Endodermal cell (in vitro differentiated cells): ENCODE measurements at regions not wholly inside any gene's neighbourhood (a gene's known extent, or its start where the extent isn't known, plus 50 kb on each side); places are given as distances from the start of the nearest gene placed in this dataset.

ENCODE experiments used
- DNase-seq: peaks from one replicate; pipeline ENCODE4 v3.0.0-alpha.2; 2017
- H3K27ac ChIP-seq: 2 replicates; pipeline ENCODE4 v1.5.1; 2013; ENCODE audit warnings: mild to moderate bottlenecking, low read depth, low read length, moderate library complexity
- H3K27me3 ChIP-seq: 2 replicates; pipeline ENCODE4 v1.6.1; 2013; ENCODE audit warnings: mild to moderate bottlenecking, low read length, moderate library complexity; ENCODE audit not compliant: insufficient read depth, control insufficient read depth, poor library complexity, severe bottlenecking
- H3K36me3 ChIP-seq: 2 replicates; pipeline ENCODE4 v1.7.0; 2013; ENCODE audit warnings: mild to moderate bottlenecking, low read length, moderate library complexity; ENCODE audit not compliant: control insufficient read depth, insufficient read depth
- H3K4me1 ChIP-seq: one replicate; pipeline ENCODE4 v1.7.0; 2013; ENCODE audit warnings: low read length; ENCODE audit not compliant: control insufficient read depth, insufficient read depth
- H3K4me3 ChIP-seq: 2 replicates; pipeline ENCODE4 v1.5.1; 2013; ENCODE audit warnings: mild to moderate bottlenecking, low read length, moderate library complexity
- H3K9ac ChIP-seq: 2 replicates; pipeline ENCODE4 v1.6.1; 2013; ENCODE audit warnings: mild to moderate bottlenecking, low read length, moderate library complexity; ENCODE audit not compliant: poor library complexity, severe bottlenecking; ENCODE audit errors: extremely low read depth
- H3K9me3 ChIP-seq: 2 replicates; pipeline ENCODE4 v1.6.1; 2013; ENCODE audit warnings: mild to moderate bottlenecking, low read length, moderate library complexity; ENCODE audit not compliant: control insufficient read depth
- H3K27ac Mint-ChIP-seq: 2 replicates; pipeline ENCODE4 v1.8.0; 2020; ENCODE audit warnings: mixed read lengths
- H3K27me3 Mint-ChIP-seq: 2 replicates; pipeline ENCODE4 v1.8.0; 2021; ENCODE audit warnings: mild to moderate bottlenecking, mixed read lengths; ENCODE audit not compliant: insufficient read depth
- H3K36me3 Mint-ChIP-seq: 2 replicates; pipeline ENCODE4 v1.8.0; 2020; ENCODE audit warnings: low read depth, mixed read lengths
- H3K4me1 Mint-ChIP-seq: 2 replicates; pipeline ENCODE4 v1.8.0; 2020; ENCODE audit warnings: mixed read lengths
- H3K4me3 Mint-ChIP-seq: 2 replicates; pipeline ENCODE4 v1.8.0; 2020; ENCODE audit warnings: mild to moderate bottlenecking, moderate library complexity, mixed read lengths
- H3K9me3 Mint-ChIP-seq: 2 replicates; pipeline ENCODE4 v1.8.0; 2020; ENCODE audit warnings: mild to moderate bottlenecking, mixed read lengths
- WGBS, 2 experiments: methylation state at CpG; one replicate each; pipeline versions ENCODE4 v1.1.5 to v1.1.7; 2013; ENCODE audit warnings: missing lambda C conversion rate in 2 of 2, mixed read lengths in 1 of 2; ENCODE audit not compliant: insufficient coverage in 1 of 2, insufficient read length in 1 of 2; 5-methylcytosine and 5-hydroxymethylcytosine counted together
- TF ChIP-seq, protein P1 (sequence below): fragments of 200-600 bp; sonication (generic); conservative IDR thresholded peaks from 2 replicates; pipeline ENCODE4 v1.5.0; 2021; ENCODE audit warnings: antibody characterized with exemption, mild to moderate bottlenecking

DNA sequence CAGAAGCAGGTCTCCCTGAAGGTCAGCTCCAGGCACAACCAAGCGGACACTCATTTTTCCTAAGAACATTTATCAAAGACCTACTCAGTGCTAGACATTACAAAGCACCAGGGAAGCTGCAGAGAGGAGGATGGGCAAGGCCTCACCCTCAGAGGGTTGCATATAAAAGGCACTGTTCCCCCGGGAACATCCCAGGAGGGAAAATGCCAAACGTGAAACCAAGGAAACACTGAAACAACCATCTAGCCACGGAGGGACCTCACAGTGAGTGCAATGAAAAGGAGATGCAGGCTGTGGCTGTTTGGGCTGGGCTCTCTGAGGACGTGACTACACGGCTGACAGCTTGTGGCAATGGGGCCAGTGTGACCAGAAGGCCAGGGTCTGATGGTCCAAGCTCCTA, 117.4 kb upstream of the VASH1 start:
- H3K4me3 ChIP-seq, result no peak overlapping the region
- no peaks in the 10 kb centered on the region for H3K4me1 ChIP-seq
- H3K9me3 ChIP-seq, result no peaks in the 10 kb centered on the region
- Mint-ChIP-seq H3K27me3 (no peaks in the 10 kb centered on the region), H3K4me1 (peaks cover 8% of the 10 kb centered on the region), H3K36me3 (no peaks in the 10 kb centered on the region), H3K4me3 (no peak overlapping the region), H3K27ac (no peak overlapping the region), H3K9me3 (peaks cover 3% of the 10 kb centered on the region)
- 33 to 61% methylated on average over 5 to 6 of the region's 6 CpGs for WGBS, 2 experiments
- no peak for DNase-seq
- H3K27me3 ChIP-seq, result no peaks in the 10 kb centered on the region
- TF ChIP-seq, protein P1, sequence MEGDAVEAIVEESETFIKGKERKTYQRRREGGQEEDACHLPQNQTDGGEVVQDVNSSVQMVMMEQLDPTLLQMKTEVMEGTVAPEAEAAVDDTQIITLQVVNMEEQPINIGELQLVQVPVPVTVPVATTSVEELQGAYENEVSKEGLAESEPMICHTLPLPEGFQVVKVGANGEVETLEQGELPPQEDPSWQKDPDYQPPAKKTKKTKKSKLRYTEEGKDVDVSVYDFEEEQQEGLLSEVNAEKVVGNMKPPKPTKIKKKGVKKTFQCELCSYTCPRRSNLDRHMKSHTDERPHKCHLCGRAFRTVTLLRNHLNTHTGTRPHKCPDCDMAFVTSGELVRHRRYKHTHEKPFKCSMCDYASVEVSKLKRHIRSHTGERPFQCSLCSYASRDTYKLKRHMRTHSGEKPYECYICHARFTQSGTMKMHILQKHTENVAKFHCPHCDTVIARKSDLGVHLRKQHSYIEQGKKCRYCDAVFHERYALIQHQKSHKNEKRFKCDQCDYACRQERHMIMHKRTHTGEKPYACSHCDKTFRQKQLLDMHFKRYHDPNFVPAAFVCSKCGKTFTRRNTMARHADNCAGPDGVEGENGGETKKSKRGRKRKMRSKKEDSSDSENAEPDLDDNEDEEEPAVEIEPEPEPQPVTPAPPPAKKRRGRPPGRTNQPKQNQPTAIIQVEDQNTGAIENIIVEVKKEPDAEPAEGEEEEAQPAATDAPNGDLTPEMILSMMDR, result no peak
- H3K36me3 ChIP-seq, result no peaks in the 10 kb centered on the region
- peak overlapping the region; percentile 68 for H3K27ac ChIP-seq
- no peak overlapping the region for H3K9ac ChIP-seq

DNA sequence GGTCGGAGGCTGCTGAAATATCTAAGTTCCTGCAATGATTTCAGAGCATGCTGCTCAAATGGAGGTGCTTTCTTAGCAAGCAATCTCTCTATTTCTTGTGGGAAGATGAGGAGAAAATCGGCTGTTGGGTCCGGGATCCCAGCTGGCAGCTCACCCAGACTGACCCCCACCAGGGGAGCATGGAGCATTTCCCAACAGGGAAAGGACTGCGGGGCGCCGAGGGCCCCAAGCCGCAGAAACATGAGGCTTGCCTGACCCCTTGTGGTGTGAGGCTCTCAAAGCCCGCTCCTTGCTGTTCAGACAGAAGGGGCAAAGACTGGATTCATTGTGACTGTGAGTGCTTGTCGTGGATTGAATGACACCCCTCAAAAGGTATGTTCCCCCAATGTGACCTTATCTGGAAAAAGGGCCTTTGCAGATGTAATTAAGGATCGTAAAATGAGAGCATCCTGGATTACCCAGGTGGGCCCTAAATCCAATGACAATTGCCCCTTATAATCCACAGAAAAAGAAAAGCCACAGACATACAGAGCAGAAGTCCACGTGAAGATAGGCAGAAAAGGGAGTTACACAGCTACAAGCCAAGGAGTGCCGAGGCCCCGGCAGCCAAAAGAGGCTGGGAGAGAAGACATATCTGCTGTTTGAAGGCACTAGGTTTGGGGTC, 116.3 kb upstream of the VASH1 start:
- WGBS, 2 experiments, result 29 to 32% methylated on average over 10 to 13 of the region's 13 CpGs
- Mint-ChIP-seq H3K27me3 (no peaks in the 10 kb centered on the region), H3K27ac (no peak overlapping the region), H3K9me3 (peaks cover 3% of the 10 kb centered on the region), H3K4me3 (no peak overlapping the region), H3K36me3 (no peaks in the 10 kb centered on the region), H3K4me1 (peaks cover 8% of the 10 kb centered on the region)
- TF ChIP-seq, protein P1, result peak; percentile 97
- Histone ChIP-seq H3K9ac (no peak overlapping the region), H3K27me3 (no peaks in the 10 kb centered on the region), H3K4me3 (no peak overlapping the region), H3K27ac (no peak overlapping the region), H3K9me3 (no peaks in the 10 kb centered on the region), H3K36me3 (no peaks in the 10 kb centered on the region), H3K4me1 (no peaks in the 10 kb centered on the region)
- DNase-seq, result peak; percentile 90

DNA sequence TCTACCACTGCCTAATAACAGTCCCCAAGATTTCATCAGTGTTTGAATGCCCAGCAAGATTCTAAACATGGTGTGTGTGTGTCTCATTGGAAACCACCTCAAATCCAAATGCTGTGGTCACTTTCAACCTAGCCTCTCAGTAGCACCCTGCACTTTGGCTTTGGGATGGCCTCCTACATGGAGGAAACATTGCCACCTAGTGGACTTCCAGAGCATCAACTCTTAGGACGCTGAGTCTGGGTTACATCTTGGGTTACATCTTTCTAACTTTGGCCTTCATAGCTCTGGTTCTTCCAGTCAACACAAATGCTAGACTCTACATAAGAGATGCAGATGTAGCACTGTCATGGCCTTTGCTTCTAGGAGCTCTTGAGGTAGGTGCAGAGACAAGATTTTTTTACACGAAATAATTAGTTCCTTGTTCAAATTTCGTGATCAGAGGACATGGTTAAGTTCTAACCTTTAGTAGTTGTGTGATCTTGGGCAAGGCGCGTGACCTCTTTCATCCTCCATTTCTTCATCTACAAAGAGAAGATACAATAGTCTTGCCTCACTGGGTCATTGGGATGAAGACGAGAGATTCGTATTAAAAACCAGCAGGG, 113.5 kb upstream of the VASH1 start:
- DNase-seq, result peak; percentile 75
- H3K36me3 ChIP-seq, result no peaks in the 10 kb centered on the region
- H3K27ac ChIP-seq, result no peak overlapping the region
- Mint-ChIP-seq H3K9me3 (peaks cover 3% of the 10 kb centered on the region), H3K36me3 (no peaks in the 10 kb centered on the region), H3K4me3 (no peak overlapping the region), H3K4me1 (peaks cover 13% of the 10 kb centered on the region), H3K27me3 (no peaks in the 10 kb centered on the region), H3K27ac (no peak overlapping the region)
- H3K4me3 ChIP-seq, result no peak overlapping the region
- 66 to 72% methylated on average over 3 to 7 of the region's 7 CpGs for WGBS, 2 experiments
- no peaks in the 10 kb centered on the region for H3K9me3 ChIP-seq
- TF ChIP-seq, protein P1, result peak; percentile 91
- no peaks in the 10 kb centered on the region for H3K27me3 ChIP-seq
- H3K4me1 ChIP-seq, result no peaks in the 10 kb centered on the region
- no peak overlapping the region for H3K9ac ChIP-seq
